Limb (tissue), 2 donors: ENCODE measurements at regions not wholly inside any gene's neighbourhood (a gene's known extent, or its start where the extent isn't known, plus 50 kb on each side); places are given as distances from the start of the nearest gene placed in this dataset.
A peak's percentile ranks its signal among the peaks of the same experiment; 100 is the strongest.

ENCODE experiments used
- DNase-seq, 2 donors: peaks; one replicate each; pipeline ENCODE4 v3.0.0-alpha.2; 2016; ENCODE audit errors: extremely low spot score in 2 of 2

DNA sequence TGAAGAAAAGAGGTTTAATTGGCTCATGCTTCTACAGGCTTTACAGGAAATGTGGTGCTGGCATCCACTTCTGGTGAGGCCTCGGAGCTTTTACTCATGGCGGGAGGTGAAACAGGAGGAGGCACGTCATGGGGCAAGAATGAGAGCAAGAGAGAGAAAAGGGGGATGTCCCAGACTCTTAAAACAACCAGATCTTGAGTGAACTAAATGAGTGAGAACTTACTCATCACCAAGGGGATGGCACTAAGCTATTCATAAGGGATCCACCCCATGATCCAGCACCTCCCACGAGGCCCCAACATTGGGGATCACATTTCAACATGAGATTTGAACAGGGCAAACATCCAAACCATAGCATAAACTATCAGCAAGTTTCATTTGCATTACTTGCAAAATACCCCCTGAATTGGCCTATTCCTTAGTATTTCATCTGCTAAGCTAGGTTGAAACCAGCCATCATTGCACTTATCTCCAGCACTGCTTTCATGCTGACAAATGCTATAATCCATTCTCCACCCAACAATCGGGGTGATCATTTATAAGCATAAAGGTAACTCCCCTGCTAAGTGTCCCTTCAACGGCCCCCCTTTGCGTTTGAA lies 179.0 kb downstream of the NOC3L start:
- DNase-seq, result no peak

GRCh38 chr10:94186722-94187121 lies 176.0 kb downstream of the NOC3L start:
- DNase-seq, result no peak

DNA sequence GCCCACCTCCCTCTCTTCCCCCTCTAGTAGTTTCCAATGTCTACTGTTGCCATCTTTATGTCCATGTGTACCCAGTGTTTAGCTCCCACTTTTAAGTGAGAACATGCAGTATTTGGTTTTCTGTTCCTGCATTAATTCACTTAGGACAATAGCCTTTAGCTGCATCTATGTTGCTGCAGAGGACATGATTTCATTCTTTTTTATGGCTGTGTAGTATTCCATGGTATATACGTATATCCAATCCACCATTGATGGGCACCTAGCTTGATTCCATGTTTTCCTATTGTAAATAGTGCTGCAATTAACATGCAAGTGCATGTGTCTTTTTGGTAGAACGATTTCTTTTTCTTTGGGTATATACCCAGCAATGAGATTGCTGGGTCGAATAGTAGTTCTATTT lies 170.4 kb downstream of the NOC3L start:
- DNase-seq, result no peak

DNA sequence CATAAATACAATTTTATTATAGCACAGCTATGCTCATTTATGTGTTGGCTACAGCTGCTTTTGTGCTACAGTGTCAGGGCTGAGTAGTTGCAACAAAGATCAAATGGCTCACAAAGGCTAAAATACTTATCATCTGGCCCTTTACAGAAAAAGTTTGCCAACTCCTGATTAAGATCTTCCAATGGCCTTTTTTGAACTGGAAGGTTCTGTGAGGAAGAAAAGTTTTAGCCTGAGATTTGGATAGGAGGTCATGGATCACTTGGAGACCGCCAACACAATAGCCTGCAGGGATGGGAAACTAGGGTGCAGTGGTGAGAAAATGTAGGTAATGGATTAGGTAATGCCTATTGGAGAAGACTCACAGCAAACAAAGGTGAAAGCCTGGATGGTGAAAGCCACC lies 169.8 kb downstream of the NOC3L start:
- DNase-seq, result no peak

GRCh38 chr10:94193466-94193924 lies 169.2 kb downstream of the NOC3L start:
- no peak for DNase-seq

GRCh38 chr10:94194256-94194655 lies 168.5 kb downstream of the NOC3L start:
- DNase-seq, result no peak

DNA sequence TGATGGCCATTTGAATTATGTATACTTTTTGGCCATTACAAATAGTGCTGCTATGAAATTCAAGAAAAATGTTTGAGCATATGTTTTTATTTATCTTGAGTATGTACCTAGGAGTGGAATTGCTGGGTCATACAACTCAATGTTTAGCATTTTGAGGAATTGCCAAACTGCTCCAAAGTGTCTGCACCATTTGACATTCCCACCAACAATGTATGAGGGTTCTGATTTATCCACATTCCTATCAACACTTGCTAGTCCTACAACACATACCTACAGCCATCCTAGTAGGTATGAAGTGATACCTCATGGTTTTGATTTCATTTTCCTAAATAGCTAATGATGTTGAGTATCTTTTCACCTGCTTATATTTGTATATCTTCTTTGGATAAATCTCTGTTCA lies 165.5 kb downstream of the NOC3L start:
- no peak for DNase-seq

GRCh38 chr10:94198324-94198723 lies 164.4 kb downstream of the NOC3L start:
- DNase-seq, result no peak

DNA sequence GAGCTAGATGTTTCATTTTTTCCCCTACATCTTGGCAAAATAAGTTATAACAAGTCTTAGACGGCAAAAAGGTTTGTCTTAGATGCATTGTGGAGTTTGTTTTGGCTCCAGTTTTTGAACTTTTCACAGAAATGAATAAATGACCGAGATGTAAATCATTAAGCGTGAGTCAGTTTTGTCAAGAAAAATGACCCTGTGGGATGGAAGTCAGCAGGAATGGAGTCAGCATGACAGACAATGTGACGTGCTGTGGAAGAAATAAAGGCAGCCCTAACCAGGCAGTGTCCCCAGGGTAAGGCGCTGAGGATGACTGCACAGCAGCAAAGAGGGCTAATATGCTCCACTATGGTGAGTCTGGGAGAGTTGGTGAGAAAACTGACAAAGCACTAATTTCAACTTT lies 163.2 kb downstream of the NOC3L start:
- no peak for DNase-seq

DNA sequence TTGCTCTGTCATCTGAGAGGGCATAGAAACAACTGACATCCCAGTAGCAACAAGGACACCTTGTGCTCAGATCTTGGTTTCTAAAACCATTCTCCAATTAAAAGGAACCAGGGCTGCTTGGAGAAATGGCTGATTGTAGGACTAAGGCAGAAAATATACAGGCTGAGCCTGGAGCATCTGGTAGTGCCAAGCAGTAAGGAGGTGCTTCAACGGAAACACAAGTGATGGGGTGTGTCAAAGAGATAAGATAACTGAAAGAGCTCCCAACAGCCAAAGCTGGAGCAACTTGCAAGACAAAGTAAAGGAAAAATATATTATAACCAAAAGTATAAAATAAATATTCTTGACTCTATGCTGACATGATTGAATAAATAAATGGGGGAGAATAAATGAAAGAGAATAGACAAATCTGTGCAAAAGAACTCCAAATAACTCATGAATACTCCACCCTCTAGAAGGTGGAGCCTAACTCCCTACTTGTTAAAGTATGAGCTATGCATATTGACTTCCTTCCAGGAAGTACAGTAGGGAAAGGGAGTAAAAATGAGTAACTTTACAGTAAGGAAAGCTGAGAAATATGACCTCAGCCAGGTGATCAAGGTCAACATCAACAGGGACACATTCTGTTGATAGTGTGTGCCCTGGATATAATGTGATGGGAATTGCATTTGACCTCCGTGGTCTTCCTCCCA lies 162.4 kb downstream of the NOC3L start:
- DNase-seq, result no peak

GRCh38 chr10:94205396-94205831 lies 157.3 kb downstream of the NOC3L start:
- DNase-seq, result no peak

GRCh38 chr10:94206176-94206575 lies 156.6 kb downstream of the NOC3L start:
- no peak for DNase-seq

GRCh38 chr10:94208315-94208714 lies 154.4 kb downstream of the NOC3L start:
- no peak for DNase-seq

DNA sequence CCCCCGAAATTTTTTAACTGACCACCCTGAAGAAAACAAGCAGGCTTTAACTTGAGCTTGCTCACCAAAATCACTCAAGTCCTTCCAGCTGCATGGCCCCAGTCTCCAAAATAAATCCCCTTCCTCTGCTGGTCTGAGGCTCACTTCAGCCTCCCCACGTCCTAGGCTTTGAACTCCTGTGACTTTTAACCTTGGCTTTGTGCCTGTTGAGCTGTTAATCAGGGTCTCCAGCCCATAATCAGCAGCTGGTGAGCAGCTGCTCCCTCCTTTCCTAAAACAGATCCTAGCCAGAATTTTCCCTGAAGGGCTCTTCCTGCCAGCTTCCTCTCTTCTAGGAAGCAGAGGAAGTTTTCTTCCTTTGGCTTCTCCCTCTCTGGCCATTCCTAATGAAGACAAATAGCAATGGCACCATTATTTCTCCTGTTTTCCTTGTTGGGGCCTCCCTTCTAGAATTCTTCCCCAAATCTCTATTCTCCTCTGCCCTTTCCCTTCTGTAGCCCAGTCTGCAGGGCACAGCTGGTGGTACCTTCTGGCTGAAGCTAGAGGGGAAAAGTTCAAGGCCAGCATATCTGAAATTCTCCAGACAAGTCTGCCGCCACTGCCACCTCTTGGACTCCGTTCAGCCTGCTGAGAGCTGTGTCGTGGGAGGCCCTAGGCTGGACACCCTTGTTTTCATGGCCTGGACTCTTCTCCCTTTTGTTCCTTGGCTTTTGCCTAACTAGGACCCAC lies 152.1 kb downstream of the NOC3L start:
- DNase-seq, result peak in 1 of 2 donors; percentile 43

- no peak for DNase-seq
Measured at GRCh38 chr10:94211169-94211510, 151.6 kb downstream of the NOC3L start.

DNA sequence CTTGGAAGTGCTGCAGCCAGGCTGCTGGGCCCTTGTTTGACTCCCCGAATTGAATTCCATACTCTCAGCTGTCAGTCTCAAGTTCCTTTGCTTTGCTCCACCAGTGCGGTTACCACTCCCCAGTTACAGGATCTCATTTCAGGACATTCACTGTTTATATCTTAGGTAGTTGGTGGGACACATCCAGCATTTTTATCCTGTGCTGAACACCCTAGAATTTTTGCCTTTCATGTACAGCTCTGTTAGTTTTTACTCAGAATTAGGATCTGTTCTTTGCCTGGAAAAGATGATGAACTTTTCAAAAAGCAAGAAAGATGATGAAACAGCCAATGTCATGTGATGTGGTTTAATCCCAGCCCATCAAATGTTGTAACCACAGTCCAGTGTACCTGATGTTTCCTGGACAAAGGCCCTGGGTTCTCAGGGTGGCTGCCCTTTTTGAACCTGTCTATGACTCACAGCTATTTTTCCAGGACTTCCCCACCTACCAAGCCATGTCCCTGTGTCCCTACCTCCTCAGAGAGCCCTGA lies 149.7 kb downstream of the NOC3L start:
- DNase-seq, result no peak

DNA sequence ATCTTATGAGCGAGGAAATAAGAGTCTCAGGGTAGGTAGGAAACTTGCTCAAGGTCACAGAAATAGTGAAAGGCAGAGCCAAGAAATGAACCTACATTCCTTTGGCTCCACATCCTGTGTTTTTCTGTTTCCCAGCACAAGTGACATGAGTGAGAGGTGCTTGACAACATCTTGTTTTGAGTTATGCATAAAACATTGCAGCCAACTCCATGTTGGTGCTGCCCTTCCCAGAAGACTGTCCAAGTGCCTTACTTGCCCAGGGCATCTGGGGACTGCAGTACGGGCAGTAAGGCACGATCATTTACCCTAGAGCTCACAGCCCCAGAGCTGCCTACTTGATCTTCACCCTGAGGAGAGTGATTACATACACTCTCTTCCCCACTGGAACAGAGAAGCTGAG lies 148.8 kb downstream of the NOC3L start:
- no peak for DNase-seq

DNA sequence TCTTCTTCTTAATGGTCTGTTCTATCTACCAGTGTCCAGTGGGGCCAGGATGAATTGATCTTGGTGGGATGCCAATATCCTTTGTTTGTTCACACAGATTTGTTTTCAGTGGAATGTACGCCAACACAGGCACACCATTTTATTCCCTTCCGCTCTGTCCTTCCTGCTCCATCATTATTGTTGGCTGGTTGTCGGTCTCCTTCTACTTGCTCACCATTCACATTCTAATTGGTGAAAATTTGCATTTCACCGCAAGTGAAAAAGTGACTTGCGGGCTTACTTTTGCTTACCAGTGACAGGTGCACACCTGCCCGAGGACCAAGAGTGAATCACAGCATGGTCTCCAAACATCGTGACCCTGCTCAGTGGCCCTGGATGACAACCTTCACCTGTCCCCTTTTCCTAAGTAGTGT lies 148.3 kb downstream of the NOC3L start:
- no peak for DNase-seq

DNA sequence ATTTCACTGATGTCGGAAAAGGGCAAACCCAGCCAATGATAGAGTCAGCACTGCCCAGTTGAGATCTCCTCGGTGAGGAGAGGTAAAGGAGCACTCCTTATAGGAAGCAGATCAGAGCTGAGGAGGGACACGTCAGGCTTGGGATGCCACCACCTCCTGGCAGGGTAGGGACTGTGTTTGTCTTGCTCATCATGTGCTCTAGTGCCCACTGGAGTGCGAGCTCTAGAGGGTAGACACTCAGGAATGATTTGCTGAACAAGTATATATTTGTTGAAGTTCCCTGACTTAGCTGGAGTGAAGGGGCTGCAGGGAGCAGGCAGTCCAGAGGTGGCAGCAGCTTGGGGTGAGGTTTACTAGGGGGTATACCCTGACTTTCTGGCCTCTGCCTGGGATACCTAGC lies 146.5 kb downstream of the NOC3L start:
- DNase-seq, result no peak

GRCh38 chr10:94217411-94217810 lies 145.3 kb downstream of the NOC3L start:
- no peak for DNase-seq

DNA sequence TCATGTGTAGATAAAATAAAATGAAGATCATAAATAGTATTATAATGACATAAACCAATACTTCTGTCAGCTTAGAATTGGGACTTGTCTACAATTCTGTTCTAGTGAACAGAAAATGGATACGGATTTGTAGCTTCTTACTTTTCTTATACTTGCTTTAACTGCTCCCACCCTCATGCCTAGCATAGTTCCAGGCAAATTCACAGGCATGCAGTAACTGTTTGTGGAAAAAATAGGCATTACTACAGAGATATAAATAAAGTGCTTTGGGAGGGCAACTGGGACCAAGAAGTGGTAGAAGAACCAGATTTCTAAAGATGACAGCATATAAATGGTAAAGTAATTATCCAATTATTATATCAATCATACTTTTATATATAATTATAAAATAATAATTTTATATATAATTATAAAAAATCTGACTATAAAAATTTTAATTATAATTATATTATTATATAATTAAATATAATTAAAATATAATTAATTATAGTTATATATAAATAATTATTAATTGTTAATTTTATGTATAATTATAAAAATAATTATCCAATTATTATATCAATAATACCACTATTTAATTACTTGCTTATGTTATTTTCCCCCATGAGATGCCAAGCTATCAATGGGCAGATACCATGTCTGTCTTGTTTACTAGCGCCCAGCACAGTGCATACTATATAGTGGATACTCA lies 144.1 kb downstream of the NOC3L start:
- DNase-seq, result no peak

DNA sequence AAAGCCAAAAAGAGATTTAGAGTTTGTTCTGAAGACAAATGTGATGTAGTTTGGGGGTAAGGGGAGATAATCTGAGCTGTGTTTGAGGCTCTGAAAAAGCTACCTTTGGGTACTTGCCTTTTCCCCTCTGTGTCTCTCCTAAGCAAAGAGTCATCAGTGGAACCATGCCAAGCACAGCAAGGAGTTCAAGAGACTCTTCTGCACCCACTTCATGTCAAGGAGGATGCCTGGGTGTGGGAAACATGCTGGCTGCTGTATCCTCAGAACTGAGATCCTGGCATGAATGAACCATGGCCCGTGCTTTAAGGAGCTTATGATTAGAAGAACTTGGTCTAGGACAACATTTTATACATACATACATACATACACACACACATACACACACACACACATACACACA lies 142.9 kb downstream of the NOC3L start:
- no peak for DNase-seq
